K562 (cell line): ENCODE measurements at regions not wholly inside any gene's neighbourhood (a gene's known extent, or its start where the extent isn't known, plus 50 kb on each side); places are given as distances from the start of the nearest gene placed in this dataset.

ENCODE experiments used
- ATAC-seq: fragments of 200-7000 bp; cut with Tn5 transposase; 3 replicates; pipeline ENCODE4 v1.9.1; 2020; ENCODE audit warnings: moderate library complexity
- BruUV-seq: library from RNA; stranded (reverse); fragments of 400-500 nt; replicated peaks from 2 replicates; lab custom pipeline; 2021; lab: Mats Ljungman, UMichigan
- CTCF ChIA-PET: fragments of 300-600 bp; formaldehyde crosslinking; extraction: SDS; loops from one replicate; lab custom pipeline; 2021; ENCODE audit warnings: low intra/inter-chr PET ratio; lab: Yijun Ruan, JAX
- POLR2A ChIA-PET: fragments of 300-600, 350-650 bp; sonication (Branson Sonifier 250); formaldehyde crosslinking; extraction: SDS; loops from one replicate; lab custom pipeline; 2021; ENCODE audit warnings: antibody characterized with exemption, inconsistent platforms; lab: Yijun Ruan, JAX
- DNase-seq, 4 experiments: peaks; one replicate each; pipeline versions ENCODE4 v3.0.0 to v3.0.0-alpha.2; 2011 to 2018; ENCODE audit warnings: low spot score in 3 of 4, mixed read lengths in 3 of 4; ENCODE audit errors: extremely low read depth in 1 of 4
- FAIRE-seq: peaks from 2 replicates; lab custom pipeline; 2011; peaks lifted over from hg19 to GRCh38; lab: Jason Lieb, UNC
- H2AFZ ChIP-seq: 2 replicates; pipeline ENCODE4 v1.6.0; 2011; ENCODE audit warnings: low read depth, low read length, control low read depth, inconsistent platforms
- H3K27ac ChIP-seq: fragments of 200-600 bp; 3 replicates; pipeline ENCODE4 v1.8.0; 2011; ENCODE audit warnings: low read depth, mild to moderate bottlenecking, control low read depth, inconsistent platforms, low read length, moderate library complexity, mixed read lengths; ENCODE audit errors: extremely low read depth
- H3K27me3 ChIP-seq, 2 experiments: fragments of 300-600 bp in 1 of 2; 2 replicates in 1 of 2; 3 replicates in 1 of 2; pipeline versions ENCODE4 v1.6.0 to v1.8.0; 2011; ENCODE audit warnings: inconsistent platforms in 2 of 2, low read length in 2 of 2, mild to moderate bottlenecking in 1 of 2, mixed read lengths in 1 of 2, moderate library complexity in 1 of 2; ENCODE audit not compliant: control insufficient read depth in 2 of 2, insufficient read depth in 2 of 2
- H3K36me3 ChIP-seq: fragments of 300-600 bp; 3 replicates; pipeline ENCODE4 v1.8.0; 2011; ENCODE audit warnings: mild to moderate bottlenecking, low read length, inconsistent platforms; ENCODE audit not compliant: control insufficient read depth, insufficient read depth
- H3K4me1 ChIP-seq, 2 experiments: fragments of 200-600 bp in 1 of 2; replicated peaks in 1 of 2; 2 replicates in 1 of 2; 3 replicates in 1 of 2; pipeline versions ENCODE4 v1.5.1 to v1.8.0; 2011; ENCODE audit warnings: inconsistent platforms in 2 of 2, low read length in 2 of 2, mild to moderate bottlenecking in 1 of 2, mixed read lengths in 1 of 2, moderate library complexity in 1 of 2; ENCODE audit not compliant: control insufficient read depth in 2 of 2, insufficient read depth in 2 of 2
- H3K4me2 ChIP-seq: 2 replicates; pipeline ENCODE4 v1.6.1; 2011; ENCODE audit warnings: low read length, control low read depth, inconsistent platforms, mixed read lengths; ENCODE audit not compliant: insufficient read depth
- H3K4me3 ChIP-seq: fragments of 200-600 bp; sonication (generic), shearing (Covaris generic); 2 replicates; pipeline ENCODE4 v1.5.1; 2016; ENCODE audit warnings: control low read depth, inconsistent platforms
- H3K79me2 ChIP-seq: fragments of 200-600 bp; 3 replicates; pipeline ENCODE4 v1.8.0; 2011; ENCODE audit warnings: low read length, inconsistent platforms; ENCODE audit not compliant: control insufficient read depth, insufficient read depth
- H3K9ac ChIP-seq, 2 experiments: 2 replicates each; pipeline versions ENCODE4 v1.6.0 to v1.6.1; 2011; ENCODE audit warnings: low read depth in 2 of 2, low read length in 2 of 2, control low read depth in 1 of 2, inconsistent platforms in 1 of 2, mild to moderate bottlenecking in 1 of 2, mixed read lengths in 1 of 2; ENCODE audit not compliant: insufficient read depth in 1 of 2
- H3K9me1 ChIP-seq: one replicate; pipeline ENCODE4 v1.6.0; 2011; ENCODE audit warnings: inconsistent platforms, mild to moderate bottlenecking, low read length, moderate library complexity; ENCODE audit not compliant: control insufficient read depth, insufficient read depth
- H3K9me3 ChIP-seq: replicated peaks from 2 replicates; pipeline ENCODE4 v1.5.1; 2011; ENCODE audit warnings: low read depth, low read length, inconsistent platforms; ENCODE audit not compliant: control insufficient read depth, insufficient read depth
- H4K20me1 ChIP-seq: replicated peaks from 2 replicates; pipeline ENCODE4 v1.6.1; 2011; ENCODE audit warnings: low read length, inconsistent platforms, mixed read lengths; ENCODE audit not compliant: control insufficient read depth, insufficient read depth
- CHCHD3 ChIP-seq: fragments of 250-450 bp; sonication (Bioruptor Pico); IDR thresholded peaks from 2 replicates; pipeline ENCODE4 v2.1.2; 2022; ENCODE audit warnings: mild to moderate bottlenecking
- CREB1 ChIP-seq, 2 experiments: sonication (generic) in 1 of 2; formaldehyde crosslinking in 1 of 2; IDR thresholded peaks; 2 replicates each; pipeline versions ENCODE4 v1.6.1 to v1.8.0; 2012 to 2022; ENCODE audit warnings: inconsistent platforms in 1 of 2, mild to moderate bottlenecking in 1 of 2, missing genetic modification reagents in 1 of 2, moderate library complexity in 1 of 2
- DLX4 ChIP-seq: fragments of 250-450 bp; sonication (Bioruptor Pico); IDR thresholded peaks from 2 replicates; pipeline ENCODE4 v1.6.1; 2021; ENCODE audit warnings: mild to moderate bottlenecking
- KDM4B ChIP-seq, 2 experiments: fragments of 450-650 bp in 1 of 2; sonication (generic) in 1 of 2; IDR thresholded peaks; 2 replicates each; pipeline ENCODE4 v1.6.1; 2016 to 2017; ENCODE audit warnings: borderline replicate concordance in 2 of 2, antibody characterized with exemption in 1 of 2, low read depth in 1 of 2, mild to moderate bottlenecking in 1 of 2
- PHF21A ChIP-seq: fragments of 450-650 bp; IDR thresholded peaks from 2 replicates; pipeline ENCODE4 v1.6.1; 2017; ENCODE audit warnings: low read depth, borderline replicate concordance
- POLR3A ChIP-seq: IDR thresholded peaks from 2 replicates; pipeline ENCODE4 v1.6.1; 2011; ENCODE audit warnings: borderline replicate concordance, mild to moderate bottlenecking, moderate library complexity; ENCODE audit not compliant: insufficient read length, insufficient read depth; ENCODE audit errors: extremely low read depth
- RBM34 ChIP-seq: fragments of 200-400 bp; formaldehyde crosslinking; IDR thresholded peaks from 2 replicates; pipeline ENCODE4 v1.6.1; 2018; ENCODE audit warnings: low read length, borderline replicate concordance; ENCODE audit not compliant: insufficient read depth
- SMARCC2 ChIP-seq: fragments of 450-650 bp; IDR thresholded peaks from 2 replicates; pipeline ENCODE4 v1.6.1; 2017; ENCODE audit warnings: antibody characterized with exemption, moderate library complexity, mild to moderate bottlenecking, low read depth
- STAT5B ChIP-seq: fragments of 250-450 bp; sonication (Bioruptor Pico); IDR thresholded peaks from 2 replicates; pipeline ENCODE4 v1.8.0; 2021; ENCODE audit warnings: mild to moderate bottlenecking, inconsistent platforms
- TGIF2 ChIP-seq: sonication (generic); formaldehyde crosslinking; IDR thresholded peaks from 2 replicates; pipeline ENCODE4 v1.8.1; 2022; ENCODE audit warnings: mild to moderate bottlenecking, missing genetic modification reagents, moderate library complexity
- ZBTB1 ChIP-seq: sonication (generic); formaldehyde crosslinking; IDR thresholded peaks from 2 replicates; pipeline ENCODE4 v1.8.1; 2023; ENCODE audit warnings: missing genetic modification reagents, low read depth, mild to moderate bottlenecking, borderline replicate concordance
- ZNF668 ChIP-seq: fragments of 250-450 bp; sonication (Bioruptor Pico); IDR thresholded peaks from 2 replicates; pipeline ENCODE4 v1.8.0; 2022; ENCODE audit warnings: mild to moderate bottlenecking, inconsistent platforms
- WGBS: fragments of 100-300 bp; shearing (Covaris generic); methylation state at CpG from one replicate; pipeline ENCODE4 v1.1.6; 2016; ENCODE audit warnings: low coverage, mixed read lengths; ENCODE audit not compliant: insufficient coverage; ENCODE audit errors: missing lambda C conversion rate; 5-methylcytosine and 5-hydroxymethylcytosine counted together
- in situ Hi-C: fragments of 300-500 bp; cut with MboI; formaldehyde crosslinking; loops from 4 replicates; pipeline ENCODE4 v1.15.0; 2018; ENCODE audit warnings: inconsistent platforms, mixed read lengths
- intact Hi-C: fragments of 100-400 bp; cut with micrococcal nuclease; formaldehyde crosslinking; loops from 2 replicates; pipeline ENCODE4 v1.14.2; 2022
- TF ChIP-seq, protein P1 (sequence below): sonication (generic); formaldehyde crosslinking; IDR thresholded peaks from 2 replicates; pipeline ENCODE4 v1.8.1; 2023; ENCODE audit warnings: mild to moderate bottlenecking, missing genetic modification reagents
- TF ChIP-seq, protein P2 (sequence below): sonication (generic); formaldehyde crosslinking; IDR thresholded peaks from 2 replicates; pipeline ENCODE4 v1.8.0; 2022; ENCODE audit warnings: missing genetic modification reagents, mild to moderate bottlenecking, moderate library complexity, borderline replicate concordance

GRCh38 chr5:8349855-8350254, 480.9 kb downstream of the MTRR start:
- no peaks in the 10 kb centered on the region for H3K36me3 ChIP-seq
- in situ Hi-C loops, result no loop called here
- H3K4me2 ChIP-seq, result no peak overlapping the region
- no peak overlapping the region for H2AFZ ChIP-seq
- no TSS peak for BruUV-seq
- H3K4me1 ChIP-seq, result no peaks in the 10 kb centered on the region
- CTCF ChIA-PET, result no interaction called here
- no peaks in the 10 kb centered on the region; the same call in 1 of the 2 replicates for H3K9me3 ChIP-seq
- DNase-seq (no peak), ATAC-seq (no peak), FAIRE-seq (no peak)
- 0% methylated on average over 1 of the region's 1 CpG for WGBS
- no peak overlapping the region for H3K9ac ChIP-seq
- POLR2A ChIA-PET, result no interaction called here
- H3K27ac ChIP-seq, result no peak overlapping the region
- no peak overlapping the region for H3K4me3 ChIP-seq
- intact Hi-C loops, result no loop called here
- H3K79me2 ChIP-seq, result no peaks in the 10 kb centered on the region
- H4K20me1 ChIP-seq, result no peaks in the 10 kb centered on the region
- TF ChIP-seq POLR3A, result no peak
- TF ChIP-seq PHF21A, result no peak
- TF ChIP-seq SMARCC2, result no peak
- no peak for TF ChIP-seq CREB1 (IDR thresholded peaks at IDR 0.05)
- no peak for TF ChIP-seq CREB1 (CRISPR knock-in tag; IDR thresholded peaks at IDR 0.05)
- no peak for TF ChIP-seq ZBTB1 (CRISPR knock-in tag)
- no peak for TF ChIP-seq TGIF2
- TF ChIP-seq ZNF668 (CRISPR knock-in tag), result no peak
- TF ChIP-seq RBM34, result no peak
- TF ChIP-seq, protein P1, sequence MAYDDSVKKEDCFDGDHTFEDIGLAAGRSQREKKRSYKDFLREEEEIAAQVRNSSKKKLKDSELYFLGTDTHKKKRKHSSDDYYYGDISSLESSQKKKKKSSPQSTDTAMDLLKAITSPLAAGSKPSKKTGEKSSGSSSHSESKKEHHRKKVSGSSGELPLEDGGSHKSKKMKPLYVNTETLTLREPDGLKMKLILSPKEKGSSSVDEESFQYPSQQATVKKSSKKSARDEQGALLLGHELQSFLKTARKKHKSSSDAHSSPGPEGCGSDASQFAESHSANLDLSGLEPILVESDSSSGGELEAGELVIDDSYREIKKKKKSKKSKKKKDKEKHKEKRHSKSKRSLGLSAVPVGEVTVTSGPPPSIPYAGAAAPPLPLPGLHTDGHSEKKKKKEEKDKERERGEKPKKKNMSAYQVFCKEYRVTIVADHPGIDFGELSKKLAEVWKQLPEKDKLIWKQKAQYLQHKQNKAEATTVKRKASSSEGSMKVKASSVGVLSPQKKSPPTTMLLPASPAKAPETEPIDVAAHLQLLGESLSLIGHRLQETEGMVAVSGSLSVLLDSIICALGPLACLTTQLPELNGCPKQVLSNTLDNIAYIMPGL (CRISPR knock-in tag), result no peak
- TF ChIP-seq, protein P2, sequence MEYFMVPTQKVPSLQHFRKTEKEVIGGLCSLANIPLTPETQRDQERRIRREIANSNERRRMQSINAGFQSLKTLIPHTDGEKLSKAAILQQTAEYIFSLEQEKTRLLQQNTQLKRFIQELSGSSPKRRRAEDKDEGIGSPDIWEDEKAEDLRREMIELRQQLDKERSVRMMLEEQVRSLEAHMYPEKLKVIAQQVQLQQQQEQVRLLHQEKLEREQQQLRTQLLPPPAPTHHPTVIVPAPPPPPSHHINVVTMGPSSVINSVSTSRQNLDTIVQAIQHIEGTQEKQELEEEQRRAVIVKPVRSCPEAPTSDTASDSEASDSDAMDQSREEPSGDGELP (CRISPR knock-in tag), result no peak
- TF ChIP-seq KDM4B (IDR thresholded peaks at IDR 0.05; ENCODE audit: borderline replicate concordance in 2 of 2, low read depth in 1 of 2), result no peak
- no peak for TF ChIP-seq CHCHD3 (CRISPR knock-in tag)
- no peak for TF ChIP-seq DLX4
- no peak for TF ChIP-seq STAT5B (CRISPR knock-in tag)
- H3K9me1 ChIP-seq, result no peaks in the 10 kb centered on the region
- no peaks in the 10 kb centered on the region for H3K27me3 ChIP-seq
